ENCODE measurements at regions not wholly inside any gene's neighbourhood (a gene's known extent, or its start where the extent isn't known, plus 50 kb on each side); places are given as distances from the start of the nearest gene placed in this dataset.

GRCh38 chr6:139931747-139932146 lies 557.3 kb upstream of the CITED2 start:
- TF ChIP-seq CTCF (conservative IDR thresholded peaks at IDR 0.05) = no peak
- Mint-ChIP-seq H3K36me3 (ENCODE audit: low read depth) (no peaks in the 10 kb centered on the region), H3K9me3 (no peaks in the 10 kb centered on the region), H3K4me3 (no peak overlapping the region), H3K27ac (no peak overlapping the region), H3K4me1 (peaks cover 3% of the 10 kb centered on the region), H3K27me3 (ENCODE audit: insufficient read depth) (no peaks in the 10 kb centered on the region)
- H3K4me1 ChIP-seq (ENCODE audit: control insufficient read depth, insufficient read depth, low read length) = no peaks in the 10 kb centered on the region
- H3K27ac ChIP-seq (ENCODE audit: low read depth, low read length) = no peak overlapping the region
- 90% methylated on average over 2 of the region's 2 CpGs for WGBS, 2 experiments (ENCODE audit: insufficient coverage in 1 of 2, insufficient read length in 1 of 2)
- H3K9ac ChIP-seq (ENCODE audit: extremely low read depth, low read length, poor library complexity, severe bottlenecking) = no peak overlapping the region
- DNase-seq = no peak
- no peaks in the 10 kb centered on the region for H3K27me3 ChIP-seq (ENCODE audit: control insufficient read depth, insufficient read depth, low read length, poor library complexity, severe bottlenecking)
- no peaks in the 10 kb centered on the region for H3K36me3 ChIP-seq (ENCODE audit: control insufficient read depth, insufficient read depth, low read length)
- H3K4me3 ChIP-seq (ENCODE audit: low read length) = no peak overlapping the region
- H3K9me3 ChIP-seq (ENCODE audit: control insufficient read depth, low read length) = no peaks in the 10 kb centered on the region

- no peaks in the 10 kb centered on the region for H3K9me3 ChIP-seq (ENCODE audit: control insufficient read depth, low read length)
- no peak overlapping the region for H3K4me3 ChIP-seq (ENCODE audit: low read length)
- H3K4me3 Mint-ChIP-seq = no peak overlapping the region
- no peaks in the 10 kb centered on the region for H3K36me3 ChIP-seq (ENCODE audit: control insufficient read depth, insufficient read depth, low read length)
- WGBS, 2 experiments (ENCODE audit: insufficient coverage in 1 of 2, insufficient read length in 1 of 2) = 67% methylated on average over 1 of the region's 1 CpG; no CpG with 5 or more reads in 1 of the 2 experiments
- H3K36me3 Mint-ChIP-seq (ENCODE audit: low read depth) = no peaks in the 10 kb centered on the region
- no peak overlapping the region for H3K27ac Mint-ChIP-seq
- H3K9me3 Mint-ChIP-seq = no peaks in the 10 kb centered on the region
- no peaks in the 10 kb centered on the region for H3K4me1 ChIP-seq (ENCODE audit: control insufficient read depth, insufficient read depth, low read length)
- H3K27me3 ChIP-seq (ENCODE audit: control insufficient read depth, insufficient read depth, low read length, poor library complexity, severe bottlenecking) = no peaks in the 10 kb centered on the region
- DNase-seq = no peak
- H3K27ac ChIP-seq (ENCODE audit: low read depth, low read length) = no peak overlapping the region
- no peak for TF ChIP-seq CTCF (conservative IDR thresholded peaks at IDR 0.05)
- H3K4me1 Mint-ChIP-seq = peaks cover 3% of the 10 kb centered on the region
- no peaks in the 10 kb centered on the region for H3K27me3 Mint-ChIP-seq (ENCODE audit: insufficient read depth)
- H3K9ac ChIP-seq (ENCODE audit: extremely low read depth, low read length, poor library complexity, severe bottlenecking) = no peak overlapping the region
Observed at GRCh38 chr6:139927742-139928305, 553.4 kb upstream of the CITED2 start.

DNA sequence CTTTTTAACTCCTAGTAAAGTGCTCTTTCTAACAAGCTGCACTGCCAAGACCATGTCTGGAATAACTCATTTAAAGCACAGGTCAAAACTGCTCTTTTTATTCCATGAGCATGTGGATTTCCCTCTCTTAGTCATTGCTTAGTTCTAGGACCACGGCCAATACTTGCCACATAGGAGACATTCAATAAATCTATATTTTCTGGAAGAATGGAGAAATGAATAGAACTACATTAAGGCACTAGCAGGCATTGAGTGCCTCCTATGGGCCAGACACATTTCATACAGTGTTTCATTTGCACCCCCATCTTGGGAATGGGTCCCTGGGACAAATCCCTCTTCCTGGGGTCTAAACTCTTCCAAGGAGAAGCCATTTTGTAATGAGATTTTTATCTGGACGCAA lies 552.8 kb upstream of the CITED2 start:
- no peaks in the 10 kb centered on the region for H3K9me3 Mint-ChIP-seq
- peak; percentile 58 for TF ChIP-seq CTCF (conservative IDR thresholded peaks at IDR 0.05)
- DNase-seq = no peak
- Histone ChIP-seq H3K27ac (ENCODE audit: low read depth, low read length) (no peak overlapping the region), H3K9me3 (ENCODE audit: control insufficient read depth, low read length) (no peaks in the 10 kb centered on the region), H3K36me3 (ENCODE audit: control insufficient read depth, insufficient read depth, low read length) (no peaks in the 10 kb centered on the region), H3K27me3 (ENCODE audit: control insufficient read depth, insufficient read depth, low read length, poor library complexity, severe bottlenecking) (no peaks in the 10 kb centered on the region), H3K4me1 (ENCODE audit: control insufficient read depth, insufficient read depth, low read length) (no peaks in the 10 kb centered on the region), H3K4me3 (ENCODE audit: low read length) (no peak overlapping the region), H3K9ac (ENCODE audit: extremely low read depth, low read length, poor library complexity, severe bottlenecking) (no peak overlapping the region)
- H3K4me1 Mint-ChIP-seq = peaks cover 3% of the 10 kb centered on the region
- no peak overlapping the region for H3K27ac Mint-ChIP-seq
- WGBS, 2 experiments (ENCODE audit: insufficient coverage in 1 of 2, insufficient read length in 1 of 2) = 95% methylated on average over 2 of the region's 2 CpGs; no CpG with 5 or more reads in 1 of the 2 experiments
- no peaks in the 10 kb centered on the region for H3K27me3 Mint-ChIP-seq (ENCODE audit: insufficient read depth)
- H3K36me3 Mint-ChIP-seq (ENCODE audit: low read depth) = no peaks in the 10 kb centered on the region
- H3K4me3 Mint-ChIP-seq = no peak overlapping the region

Measured in endodermal cell (in vitro differentiated cells).